H9 (cell line): ENCODE measurements at regions not wholly inside any gene's neighbourhood (a gene's known extent, or its start where the extent isn't known, plus 50 kb on each side); places are given as distances from the start of the nearest gene placed in this dataset.

Experiments
- DNase-seq: peaks from one replicate; pipeline ENCODE4 v3.0.0-alpha.2; 2017
- H2AFZ ChIP-seq: one replicate; pipeline ENCODE4 v1.6.1; 2013; ENCODE audit warnings: mild to moderate bottlenecking, low read length, control low read depth, moderate library complexity
- H2AK5ac ChIP-seq: 2 replicates; pipeline ENCODE4 v1.6.1; 2013; ENCODE audit warnings: low read length, control low read depth, mixed read lengths; ENCODE audit not compliant: insufficient read length
- H2BK120ac ChIP-seq: one replicate; pipeline ENCODE4 v1.6.1; 2013; ENCODE audit warnings: low read depth, mild to moderate bottlenecking, low read length, control low read depth, inconsistent platforms; ENCODE audit not compliant: poor library complexity, severe bottlenecking
- H2BK12ac ChIP-seq: 2 replicates; pipeline ENCODE4 v1.6.1; 2013; ENCODE audit warnings: low read length, control low read depth, mixed read lengths, low read depth; ENCODE audit not compliant: insufficient read length
- H2BK15ac ChIP-seq: 2 replicates; pipeline ENCODE4 v1.6.1; 2013; ENCODE audit warnings: low read depth, low read length, control low read depth
- H2BK20ac ChIP-seq: one replicate; pipeline ENCODE4 v1.6.1; 2013; ENCODE audit warnings: low read depth, mild to moderate bottlenecking, low read length, control low read depth, inconsistent platforms; ENCODE audit not compliant: poor library complexity, severe bottlenecking
- H2BK5ac ChIP-seq: 2 replicates; pipeline ENCODE4 v1.6.1; 2013; ENCODE audit warnings: low read length, control low read depth, mixed read lengths; ENCODE audit not compliant: insufficient read length
- H3K14ac ChIP-seq: 2 replicates; pipeline ENCODE4 v1.6.1; 2013; ENCODE audit warnings: low read length, control low read depth; ENCODE audit not compliant: insufficient read depth
- H3K18ac ChIP-seq: 2 replicates; pipeline ENCODE4 v1.6.1; 2013; ENCODE audit warnings: low read depth, mild to moderate bottlenecking, mixed read lengths, low read length, control low read depth; ENCODE audit not compliant: insufficient read length
- H3K23ac ChIP-seq: 2 replicates; pipeline ENCODE4 v1.6.1; 2013; ENCODE audit warnings: low read length, control low read depth, mixed read lengths, low read depth; ENCODE audit not compliant: insufficient read length
- H3K23me2 ChIP-seq: 2 replicates; pipeline ENCODE4 v1.6.1; 2013; ENCODE audit warnings: low read depth, mild to moderate bottlenecking, mixed read lengths, low read length, control low read depth; ENCODE audit not compliant: insufficient read length, poor library complexity, severe bottlenecking
- H3K27ac ChIP-seq: 2 replicates; pipeline ENCODE4 v1.5.1; 2013; ENCODE audit warnings: low read length, control low read depth, mixed read lengths, low read depth; ENCODE audit not compliant: insufficient read length
- H3K27me3 ChIP-seq: 2 replicates; pipeline ENCODE4 v1.6.1; 2013; ENCODE audit warnings: low read length, control low read depth, inconsistent platforms; ENCODE audit not compliant: insufficient read depth
- H3K4ac ChIP-seq: 2 replicates; pipeline ENCODE4 v1.6.1; 2013; ENCODE audit warnings: low read depth, mild to moderate bottlenecking, control low read depth, inconsistent platforms, low read length, moderate library complexity
- H3K4me1 ChIP-seq: 2 replicates; pipeline ENCODE4 v1.6.1; 2013; ENCODE audit warnings: low read length, control low read depth, inconsistent platforms; ENCODE audit not compliant: insufficient read depth
- H3K4me2 ChIP-seq: 2 replicates; pipeline ENCODE4 v1.6.1; 2013; ENCODE audit warnings: low read length, control low read depth, mixed read lengths; ENCODE audit not compliant: insufficient read length, insufficient read depth
- H3K56ac ChIP-seq: 2 replicates; pipeline ENCODE4 v1.6.1; 2013; ENCODE audit warnings: low read depth, mild to moderate bottlenecking, mixed read lengths, low read length, control low read depth; ENCODE audit not compliant: insufficient read length
- H3K79me1 ChIP-seq: 2 replicates; pipeline ENCODE4 v1.6.1; 2013; ENCODE audit warnings: low read depth, mild to moderate bottlenecking, moderate library complexity, low read length, control low read depth, inconsistent platforms; ENCODE audit not compliant: insufficient read depth, poor library complexity, severe bottlenecking
- H3K79me2 ChIP-seq: 2 replicates; pipeline ENCODE4 v1.6.1; 2013; ENCODE audit warnings: low read length, control low read depth, inconsistent platforms; ENCODE audit not compliant: insufficient read depth
- H3K9ac ChIP-seq: 2 replicates; pipeline ENCODE4 v1.6.1; 2013; ENCODE audit warnings: low read length, control low read depth, mixed read lengths; ENCODE audit not compliant: insufficient read length; ENCODE audit errors: extremely low read depth
- H3K9me3 ChIP-seq: one replicate; pipeline ENCODE4 v1.6.1; 2013; ENCODE audit warnings: low read depth, low read length, inconsistent platforms; ENCODE audit not compliant: control insufficient read depth
- H3T11ph ChIP-seq: one replicate; pipeline ENCODE4 v1.6.1; 2013; ENCODE audit warnings: mild to moderate bottlenecking, low read length, control low read depth, inconsistent platforms
- H4K20me1 ChIP-seq: one replicate; pipeline ENCODE4 v1.6.1; 2013; ENCODE audit not compliant: control insufficient read depth, insufficient read length, insufficient read depth
- H4K5ac ChIP-seq: 2 replicates; pipeline ENCODE4 v1.6.1; 2013; ENCODE audit warnings: low read depth, mild to moderate bottlenecking, mixed read lengths, low read length, control low read depth; ENCODE audit not compliant: insufficient read length
- H4K8ac ChIP-seq: replicated peaks from 2 replicates; pipeline ENCODE4 v1.6.1; 2013; ENCODE audit warnings: low read length, control low read depth, mixed read lengths, low read depth; ENCODE audit not compliant: insufficient read length
- H4K91ac ChIP-seq: 2 replicates; pipeline ENCODE4 v1.6.1; 2013; ENCODE audit warnings: low read depth, mild to moderate bottlenecking, moderate library complexity, mixed read lengths, low read length, control low read depth; ENCODE audit not compliant: insufficient read length
- H3K27ac Mint-ChIP-seq, 3 experiments: 2 replicates in 2 of 3; 3 replicates in 1 of 3; pipeline ENCODE4 v1.8.0; 2020 to 2021; ENCODE audit warnings: mixed read lengths in 3 of 3, mild to moderate bottlenecking in 1 of 3, moderate library complexity in 1 of 3
- H3K27me3 Mint-ChIP-seq: 2 replicates; pipeline ENCODE4 v1.8.0; 2021; ENCODE audit warnings: low read depth, mild to moderate bottlenecking, moderate library complexity, mixed read lengths
- H3K36me3 Mint-ChIP-seq, 3 experiments: 2 replicates in 2 of 3; 3 replicates in 1 of 3; pipeline ENCODE4 v1.8.0; 2020 to 2021; ENCODE audit warnings: low read depth in 3 of 3, mixed read lengths in 3 of 3; ENCODE audit not compliant: insufficient read depth in 1 of 3
- H3K4me1 Mint-ChIP-seq, 2 experiments: 2 replicates each; pipeline ENCODE4 v1.8.0; 2020; ENCODE audit warnings: mixed read lengths in 2 of 2
- H3K4me3 Mint-ChIP-seq, 2 experiments: 2 replicates in 1 of 2; 3 replicates in 1 of 2; pipeline ENCODE4 v1.8.0; 2020 to 2021; ENCODE audit warnings: mild to moderate bottlenecking in 2 of 2, mixed read lengths in 2 of 2, moderate library complexity in 1 of 2
- H3K9me3 Mint-ChIP-seq, 2 experiments: 2 replicates in 1 of 2; 3 replicates in 1 of 2; pipeline ENCODE4 v1.8.0; 2020; ENCODE audit warnings: mild to moderate bottlenecking in 2 of 2, mixed read lengths in 2 of 2, moderate library complexity in 1 of 2
- WGBS: extraction: QIAGEN DNeasy Blood & Tissue Kit; methylation state at CpG from one replicate; pipeline ENCODE4 v1.1.7; 2013; ENCODE audit warnings: missing lambda C conversion rate, low lambda C conversion rate, mixed read lengths; ENCODE audit not compliant: insufficient read length; ENCODE audit errors: extremely low coverage; 5-methylcytosine and 5-hydroxymethylcytosine counted together
- TF ChIP-seq, protein P1 (sequence below): fragments of 200-600 bp; sonication (generic); conservative IDR thresholded peaks from 3 replicates; pipeline ENCODE4 v1.8.0; 2021; ENCODE audit warnings: antibody characterized with exemption, mild to moderate bottlenecking

DNA sequence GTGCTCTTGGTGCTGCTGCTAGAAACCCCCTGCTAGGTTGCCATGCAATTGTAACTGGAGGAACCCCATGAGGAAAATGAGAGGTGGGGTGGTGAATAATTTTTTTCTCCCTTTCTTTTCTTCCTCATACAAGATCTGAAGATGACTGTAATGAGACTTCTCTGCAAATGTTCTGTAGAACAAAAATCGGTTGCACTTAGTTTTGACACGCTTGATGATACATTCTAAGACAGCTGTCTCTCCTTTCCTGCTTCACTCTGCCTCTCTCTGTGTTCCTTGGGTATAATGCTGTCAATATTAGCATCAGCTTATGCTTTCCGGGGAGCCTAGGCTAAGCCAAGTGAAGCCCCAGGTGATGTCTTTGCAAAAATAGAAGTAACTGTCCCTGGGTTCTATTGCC, 721.5 kb downstream of the POM121L12 start:
- Histone ChIP-seq H3K23ac (no peak overlapping the region), H2AK5ac (no peak overlapping the region), H4K91ac (no peak overlapping the region), H4K8ac (no peak overlapping the region), H3K79me2 (no peaks in the 10 kb centered on the region), H3K4me2 (no peak overlapping the region), H2BK12ac (no peak overlapping the region), H3T11ph (no peak overlapping the region), H3K23me2 (no peaks in the 10 kb centered on the region), H3K18ac (no peak overlapping the region), H2BK5ac (no peak overlapping the region), H3K27me3 (no peaks in the 10 kb centered on the region), H3K9me3 (no peaks in the 10 kb centered on the region), H3K9ac (no peak overlapping the region), H2BK20ac (no peak overlapping the region), H4K5ac (no peak overlapping the region), H4K20me1 (no peaks in the 10 kb centered on the region), H3K14ac (no peak overlapping the region), H2BK15ac (no peak overlapping the region), H2BK120ac (no peak overlapping the region), H3K79me1 (no peaks in the 10 kb centered on the region), H3K4me1 (no peaks in the 10 kb centered on the region), H3K27ac (no peak overlapping the region), H2AFZ (no peak overlapping the region), H3K4ac (no peak overlapping the region), H3K56ac (no peak overlapping the region)
- no peak overlapping the region for H3K4me3 Mint-ChIP-seq
- TF ChIP-seq, protein P1, sequence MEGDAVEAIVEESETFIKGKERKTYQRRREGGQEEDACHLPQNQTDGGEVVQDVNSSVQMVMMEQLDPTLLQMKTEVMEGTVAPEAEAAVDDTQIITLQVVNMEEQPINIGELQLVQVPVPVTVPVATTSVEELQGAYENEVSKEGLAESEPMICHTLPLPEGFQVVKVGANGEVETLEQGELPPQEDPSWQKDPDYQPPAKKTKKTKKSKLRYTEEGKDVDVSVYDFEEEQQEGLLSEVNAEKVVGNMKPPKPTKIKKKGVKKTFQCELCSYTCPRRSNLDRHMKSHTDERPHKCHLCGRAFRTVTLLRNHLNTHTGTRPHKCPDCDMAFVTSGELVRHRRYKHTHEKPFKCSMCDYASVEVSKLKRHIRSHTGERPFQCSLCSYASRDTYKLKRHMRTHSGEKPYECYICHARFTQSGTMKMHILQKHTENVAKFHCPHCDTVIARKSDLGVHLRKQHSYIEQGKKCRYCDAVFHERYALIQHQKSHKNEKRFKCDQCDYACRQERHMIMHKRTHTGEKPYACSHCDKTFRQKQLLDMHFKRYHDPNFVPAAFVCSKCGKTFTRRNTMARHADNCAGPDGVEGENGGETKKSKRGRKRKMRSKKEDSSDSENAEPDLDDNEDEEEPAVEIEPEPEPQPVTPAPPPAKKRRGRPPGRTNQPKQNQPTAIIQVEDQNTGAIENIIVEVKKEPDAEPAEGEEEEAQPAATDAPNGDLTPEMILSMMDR, result no peak
- H3K4me1 Mint-ChIP-seq, result peaks cover 2 to 3% of the 10 kb centered on the region in 2 experiments; a peak in 2 of 4 replicates
- H3K9me3 Mint-ChIP-seq, result no peaks in the 10 kb centered on the region
- no peaks in the 10 kb centered on the region for H3K27me3 Mint-ChIP-seq
- no CpG with 5 or more reads among the region's 3 CpGs for WGBS
- no peak for DNase-seq
- H3K27ac Mint-ChIP-seq, result no peak overlapping the region
- H3K36me3 Mint-ChIP-seq, result no peaks in the 10 kb centered on the region; a peak in 1 of 7 replicates
